ENCODE measurements at regions not wholly inside any gene's neighbourhood (a gene's known extent, or its start where the extent isn't known, plus 50 kb on each side); places are given as distances from the start of the nearest gene placed in this dataset.

DNA sequence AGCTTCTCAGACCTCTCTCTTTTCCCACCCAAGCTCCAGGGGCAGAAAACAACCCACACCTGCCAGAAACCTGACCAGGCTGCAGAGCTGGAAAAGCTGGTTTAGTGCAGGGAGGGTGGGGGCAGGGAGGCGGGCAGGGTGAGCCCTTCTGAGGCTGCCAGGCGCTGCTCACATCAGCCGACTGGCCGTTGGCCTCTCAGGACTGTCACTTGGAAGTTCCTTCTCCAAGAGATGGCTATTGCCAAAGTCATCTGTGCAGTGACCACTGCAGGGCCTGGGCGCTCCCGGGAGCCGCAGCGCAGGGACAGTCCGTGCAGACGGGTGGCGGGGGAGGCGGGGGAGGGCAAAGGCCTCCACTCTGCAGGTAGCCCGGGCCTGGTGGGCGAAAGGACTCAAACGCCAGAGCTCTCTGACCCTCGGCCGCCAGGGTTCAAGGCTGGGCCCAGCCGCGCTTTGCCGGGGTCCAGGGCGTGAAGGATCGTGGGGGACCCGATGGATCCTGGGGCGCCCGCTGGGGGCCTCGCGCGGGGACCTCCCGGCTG, 205.0 kb upstream of the IER5L start:
- H2AFZ ChIP-seq (ENCODE audit: low read length) = peak overlapping the region; percentile 80
- peaks cover 8% of the 10 kb centered on the region for H3K4me1 ChIP-seq (ENCODE audit: insufficient read depth, low read length)
- no TSS peak for BruUV-seq (replicated peaks)
- H3K27ac ChIP-seq (ENCODE audit: low read length) = peak overlapping the region; percentile 70
- peak overlapping the region; percentile 81 for H3K9ac ChIP-seq (ENCODE audit: low read length)
- no peaks in the 10 kb centered on the region for H3K9me3 ChIP-seq (ENCODE audit: low read length)
- H4K20me1 ChIP-seq (ENCODE audit: low read length) = no peaks in the 10 kb centered on the region
- peak overlapping the region; percentile 92 for H3K4me2 ChIP-seq (ENCODE audit: low read length)
- H3K4me3 ChIP-seq (ENCODE audit: low read length) = peak overlapping the region; percentile 73
- peak; percentile 72 for ATAC-seq
- POLR2A ChIA-PET (ENCODE audit: unreplicated experiment) = interaction anchor here (0.6 kb wide), 1 partner anchor 107 kb away, joined by 9 read pairs; no protein-coding TSS in a partner anchor
- no peaks in the 10 kb centered on the region for H3F3A ChIP-seq (ENCODE audit: low read length, unreplicated experiment)
- H3K27me3 ChIP-seq (ENCODE audit: low read length) = no peaks in the 10 kb centered on the region
- no peaks in the 10 kb centered on the region for H3K36me3 ChIP-seq (ENCODE audit: low read depth, low read length)
- CTCF ChIA-PET = interaction anchor here (0.7 kb wide), 1 partner anchor 157 kb away, joined by 6 read pairs; no protein-coding TSS in a partner anchor
- no peaks in the 10 kb centered on the region for H3K79me2 ChIP-seq (ENCODE audit: low read length)
- TF ChIP-seq EZH2 (IDR thresholded peaks at IDR 0.05; ENCODE audit: low read length, unreplicated experiment) (no peak), EZH2phosphoT487 (IDR thresholded peaks at IDR 0.05; ENCODE audit: borderline replicate concordance, low read length) (no peak)
- TF ChIP-seq, protein P1, sequence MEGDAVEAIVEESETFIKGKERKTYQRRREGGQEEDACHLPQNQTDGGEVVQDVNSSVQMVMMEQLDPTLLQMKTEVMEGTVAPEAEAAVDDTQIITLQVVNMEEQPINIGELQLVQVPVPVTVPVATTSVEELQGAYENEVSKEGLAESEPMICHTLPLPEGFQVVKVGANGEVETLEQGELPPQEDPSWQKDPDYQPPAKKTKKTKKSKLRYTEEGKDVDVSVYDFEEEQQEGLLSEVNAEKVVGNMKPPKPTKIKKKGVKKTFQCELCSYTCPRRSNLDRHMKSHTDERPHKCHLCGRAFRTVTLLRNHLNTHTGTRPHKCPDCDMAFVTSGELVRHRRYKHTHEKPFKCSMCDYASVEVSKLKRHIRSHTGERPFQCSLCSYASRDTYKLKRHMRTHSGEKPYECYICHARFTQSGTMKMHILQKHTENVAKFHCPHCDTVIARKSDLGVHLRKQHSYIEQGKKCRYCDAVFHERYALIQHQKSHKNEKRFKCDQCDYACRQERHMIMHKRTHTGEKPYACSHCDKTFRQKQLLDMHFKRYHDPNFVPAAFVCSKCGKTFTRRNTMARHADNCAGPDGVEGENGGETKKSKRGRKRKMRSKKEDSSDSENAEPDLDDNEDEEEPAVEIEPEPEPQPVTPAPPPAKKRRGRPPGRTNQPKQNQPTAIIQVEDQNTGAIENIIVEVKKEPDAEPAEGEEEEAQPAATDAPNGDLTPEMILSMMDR (conservative IDR thresholded peaks at IDR 0.05; ENCODE audit: low read depth, low read length) = no peak
- no peaks in the 10 kb centered on the region for H3K9me2 ChIP-seq (replicated peaks; ENCODE audit: low read length)
- DNase-seq = peak; percentile 79
- intact Hi-C loops (cut with micrococcal nuclease) = no loop called here

DNA sequence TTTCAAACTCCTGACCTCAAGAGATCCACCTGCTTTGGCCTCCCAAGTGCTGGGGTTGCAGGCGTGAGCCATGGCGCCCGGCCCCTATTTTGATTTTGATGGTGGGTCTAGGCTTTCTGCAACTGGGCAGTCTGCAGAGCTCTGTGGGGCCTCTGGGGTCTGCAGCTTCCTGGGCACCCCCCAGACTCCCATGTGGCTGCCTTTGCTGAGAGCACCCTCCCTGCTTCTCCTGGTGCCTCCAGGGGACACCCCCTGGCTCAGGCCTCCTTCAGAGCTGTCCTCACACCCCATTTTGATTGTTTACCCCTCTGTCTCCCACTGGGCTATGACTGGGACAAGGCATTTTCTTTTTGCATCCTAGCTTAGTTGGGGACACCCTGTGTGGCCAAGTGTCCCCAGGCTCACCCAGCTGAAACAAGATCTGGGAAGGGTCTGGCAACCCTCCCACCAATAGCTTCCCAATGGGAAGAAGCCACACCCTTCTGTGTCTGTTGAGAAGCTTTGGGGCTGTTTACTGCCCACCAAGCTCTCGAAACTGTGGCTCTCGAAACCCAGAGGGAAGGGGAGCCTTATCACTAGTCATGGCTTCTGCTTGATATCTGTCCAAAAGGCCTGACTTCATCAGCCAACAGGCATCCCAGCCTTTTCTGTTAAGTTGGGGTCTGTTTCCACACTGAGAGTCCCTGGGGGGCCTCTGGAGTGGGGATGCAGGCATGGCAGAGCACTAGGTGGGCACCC, 204.4 kb upstream of the IER5L start:
- no peaks in the 10 kb centered on the region for H3K79me2 ChIP-seq (ENCODE audit: low read length)
- H3K9ac ChIP-seq (ENCODE audit: low read length) = no peak overlapping the region; the same call in 1 of the 2 replicates
- no peaks in the 10 kb centered on the region for H3K9me3 ChIP-seq (ENCODE audit: low read length)
- H3K4me3 ChIP-seq (ENCODE audit: low read length) = peak overlapping the region; percentile 73; the same call in 1 of the 2 replicates
- ChIA-PET CTCF (interaction anchor here (0.7 kb wide), 1 partner anchor 158 kb away, joined by 6 read pairs; no protein-coding TSS in a partner anchor), POLR2A (ENCODE audit: unreplicated experiment) (interaction anchor here (0.6 kb wide), 1 partner anchor 108 kb away, joined by 9 read pairs; no protein-coding TSS in a partner anchor)
- peaks cover 8% of the 10 kb centered on the region for H3K4me1 ChIP-seq (ENCODE audit: insufficient read depth, low read length)
- no peak for TF ChIP-seq EZH2phosphoT487 (IDR thresholded peaks at IDR 0.05; ENCODE audit: borderline replicate concordance, low read length)
- TF ChIP-seq, protein P1 (conservative IDR thresholded peaks at IDR 0.05; ENCODE audit: low read depth, low read length) = no peak
- TF ChIP-seq EZH2 (IDR thresholded peaks at IDR 0.05; ENCODE audit: low read length, unreplicated experiment) = no peak
- H3K36me3 ChIP-seq (ENCODE audit: low read depth, low read length) = no peaks in the 10 kb centered on the region
- ATAC-seq = no peak
- no peaks in the 10 kb centered on the region for H4K20me1 ChIP-seq (ENCODE audit: low read length)
- peak overlapping the region; percentile 92 for H3K4me2 ChIP-seq (ENCODE audit: low read length)
- H3F3A ChIP-seq (ENCODE audit: low read length, unreplicated experiment) = no peaks in the 10 kb centered on the region
- H3K27ac ChIP-seq (ENCODE audit: low read length) = peak overlapping the region; percentile 70
- no peak for DNase-seq
- H3K9me2 ChIP-seq (replicated peaks; ENCODE audit: low read length) = no peaks in the 10 kb centered on the region
- H2AFZ ChIP-seq (ENCODE audit: low read length) = no peak overlapping the region
- BruUV-seq (replicated peaks) = TSS peak; percentile 73
- H3K27me3 ChIP-seq (ENCODE audit: low read length) = no peaks in the 10 kb centered on the region
- intact Hi-C loops (cut with micrococcal nuclease) = no loop called here

Data from PC-3 (cell line).